Activated CD4-positive, alpha-beta T cell treated with anti-CD3 and anti-CD28 coated beads, Interleukin-2, amount 50 U/mL, for 4 hours (primary cell): ENCODE measurements at regions not wholly inside any gene's neighbourhood (a gene's known extent, or its start where the extent isn't known, plus 50 kb on each side); places are given as distances from the start of the nearest gene placed in this dataset.

Experiments
- DNase-seq, 2 experiments: peaks; one replicate each; pipeline ENCODE4 v3.0.0-alpha.2; 2020

DNA sequence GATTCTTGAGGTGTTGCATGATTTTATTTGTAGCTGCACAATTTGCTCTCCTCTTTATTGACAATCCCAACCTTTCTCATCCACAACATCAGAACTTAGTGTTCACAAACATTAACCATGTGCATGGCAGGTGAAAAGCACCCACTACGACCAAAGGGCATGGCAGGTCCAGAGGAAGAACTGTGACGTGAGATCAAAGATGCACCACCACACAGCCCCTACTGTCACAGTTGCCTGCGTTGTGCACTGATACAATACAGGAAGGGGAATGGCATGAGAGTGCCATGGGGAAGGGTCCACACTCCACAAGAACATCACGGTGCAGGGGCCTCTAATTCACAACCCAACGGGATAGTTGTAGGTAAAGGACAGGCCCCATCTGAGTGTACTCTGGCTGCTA, 217.1 kb upstream of the PFKP start:
- no peak for DNase-seq

DNA sequence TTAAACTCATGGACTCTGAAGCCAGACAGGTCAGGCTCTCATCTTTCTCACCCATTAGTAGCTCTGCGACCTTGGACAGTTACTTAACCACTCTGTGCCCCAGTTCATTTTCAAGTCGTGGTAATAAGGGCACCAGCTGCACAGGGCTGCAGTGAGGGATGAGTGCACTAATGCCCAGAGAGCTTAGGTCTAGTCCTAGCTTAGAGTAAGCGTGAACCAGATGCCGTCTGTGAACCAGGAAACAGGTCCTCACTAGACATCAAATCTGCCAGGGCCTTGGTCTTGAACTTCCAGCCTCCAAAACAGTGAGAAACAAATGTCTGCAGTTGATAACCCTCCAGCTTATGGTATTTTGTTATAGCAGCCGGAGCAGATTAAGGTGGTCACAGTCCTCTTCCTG, 222.4 kb upstream of the PFKP start:
- DNase-seq: no peak

DNA sequence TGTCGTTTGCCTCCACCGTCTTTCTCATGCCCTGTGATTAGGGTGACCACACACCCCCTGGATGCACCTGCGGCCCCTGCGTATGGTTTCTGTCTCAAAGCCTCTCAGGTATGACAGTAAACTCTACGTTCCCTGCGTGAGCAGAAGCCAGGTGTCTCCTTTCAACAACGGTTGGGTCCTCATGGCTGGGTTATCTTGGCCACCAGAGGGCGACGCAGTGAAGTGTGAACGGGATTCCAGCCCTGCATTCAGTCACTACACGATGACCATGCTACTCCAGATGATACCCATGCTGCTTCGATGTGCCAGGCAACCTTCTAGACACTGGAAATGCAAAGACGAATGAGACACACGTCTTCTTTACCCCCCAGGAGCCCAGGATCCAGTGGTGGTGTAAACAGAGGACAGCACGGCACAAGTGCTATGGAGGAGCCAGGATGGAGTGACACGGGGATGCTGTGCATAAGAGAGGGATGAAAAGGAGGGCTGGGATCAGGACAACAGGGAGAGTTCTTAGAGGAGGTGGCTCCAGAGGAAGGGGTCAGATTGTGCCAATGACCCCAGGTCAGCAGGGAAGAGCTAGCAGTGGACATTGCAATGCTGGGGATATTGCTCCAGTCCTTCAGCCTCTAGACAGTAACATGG, 228.1 kb upstream of the PFKP start:
- DNase-seq: no peak

DNA sequence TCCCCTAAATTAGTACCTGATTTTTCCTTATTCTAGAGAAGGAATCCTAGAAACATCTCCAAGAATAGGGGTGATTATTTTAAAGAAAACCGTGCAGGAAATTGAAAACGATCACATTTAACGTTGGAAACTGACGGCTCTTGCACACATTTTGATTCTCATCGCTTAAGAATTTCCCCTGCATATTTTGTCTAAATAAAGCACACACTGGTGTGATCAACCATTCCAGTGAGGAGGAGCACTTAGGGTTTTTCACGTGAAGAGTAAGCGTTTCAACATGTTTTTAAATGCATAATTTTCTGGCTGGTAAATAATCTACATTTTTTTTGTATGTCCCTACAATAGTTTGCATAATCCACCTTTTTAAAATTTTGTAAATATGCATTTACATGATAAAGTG, 229.7 kb upstream of the PFKP start:
- DNase-seq: no peak

DNA sequence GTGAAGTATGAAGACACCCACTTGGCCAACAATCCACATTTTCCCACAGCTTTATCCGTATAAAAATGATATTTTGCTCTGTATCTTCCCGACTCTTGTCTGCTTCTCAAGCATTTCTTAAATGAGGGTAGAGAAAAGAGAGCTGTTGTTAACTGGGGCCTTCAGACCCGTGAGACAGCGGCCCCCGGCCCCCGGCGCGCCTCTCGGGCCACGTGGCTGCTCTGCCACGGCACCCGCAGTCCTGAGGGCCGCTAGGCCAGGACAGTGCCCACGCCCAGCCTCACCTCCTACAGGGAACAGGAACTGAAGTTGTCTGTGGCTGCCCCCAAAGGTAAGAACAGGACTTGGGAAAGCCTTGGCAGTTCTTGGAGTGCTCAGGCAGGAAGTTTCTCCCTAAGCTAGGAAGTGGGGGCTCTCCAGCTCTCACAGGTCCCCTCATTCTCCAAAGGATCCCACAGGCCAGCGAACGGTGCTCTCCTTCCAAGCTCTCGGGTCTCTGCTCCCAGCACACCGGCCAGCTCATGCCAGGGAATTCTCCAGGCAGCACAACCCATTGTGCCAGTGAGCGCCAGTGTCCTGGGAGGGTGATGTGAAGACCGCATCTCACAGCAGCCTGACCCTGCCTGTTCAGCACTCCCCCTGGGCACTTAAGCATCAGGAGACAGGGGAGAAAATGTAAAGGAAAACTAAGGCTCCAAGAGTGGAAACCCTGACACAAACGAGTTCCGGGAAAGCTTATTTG, 230.3 kb upstream of the PFKP start:
- DNase-seq: no peak

DNA sequence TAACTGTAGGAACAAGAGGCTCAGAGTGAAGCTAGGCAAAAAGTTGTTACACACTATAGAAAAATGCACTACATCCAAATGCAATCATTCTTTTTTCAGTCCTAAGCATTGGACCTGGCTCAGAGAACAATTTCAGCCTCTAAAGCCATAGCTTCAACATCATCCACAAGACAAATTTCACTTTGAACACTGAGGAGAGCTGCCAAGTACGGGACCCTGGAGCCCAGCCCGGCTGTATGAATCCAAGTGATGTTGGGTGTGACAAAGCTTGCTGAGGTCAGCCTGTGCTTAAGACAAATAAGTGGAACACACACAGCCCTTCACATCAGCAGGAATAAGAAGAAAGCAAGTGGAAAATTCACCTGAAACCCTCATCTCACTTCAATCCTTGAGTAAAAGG, 233.1 kb upstream of the PFKP start:
- DNase-seq: no peak

DNA sequence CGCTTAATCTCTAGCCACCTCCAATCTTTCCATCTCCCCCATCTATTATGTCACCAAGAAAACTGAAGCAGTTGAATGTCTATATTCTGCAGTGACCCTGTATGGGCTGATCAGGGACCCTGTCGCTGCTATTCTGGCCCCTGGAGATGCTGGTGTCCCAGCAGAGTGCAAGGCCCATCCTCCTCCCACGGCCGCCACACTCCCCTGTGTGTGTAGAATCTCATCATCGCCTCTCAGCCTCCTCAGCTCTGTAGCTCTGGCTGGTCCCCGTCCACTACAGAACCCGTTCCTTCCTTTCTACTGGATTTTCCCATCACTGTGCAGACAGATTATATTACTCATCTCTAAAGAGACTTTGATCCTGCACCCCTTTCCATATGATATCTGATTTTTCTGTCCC, 235.8 kb upstream of the PFKP start:
- no peak for DNase-seq

DNA sequence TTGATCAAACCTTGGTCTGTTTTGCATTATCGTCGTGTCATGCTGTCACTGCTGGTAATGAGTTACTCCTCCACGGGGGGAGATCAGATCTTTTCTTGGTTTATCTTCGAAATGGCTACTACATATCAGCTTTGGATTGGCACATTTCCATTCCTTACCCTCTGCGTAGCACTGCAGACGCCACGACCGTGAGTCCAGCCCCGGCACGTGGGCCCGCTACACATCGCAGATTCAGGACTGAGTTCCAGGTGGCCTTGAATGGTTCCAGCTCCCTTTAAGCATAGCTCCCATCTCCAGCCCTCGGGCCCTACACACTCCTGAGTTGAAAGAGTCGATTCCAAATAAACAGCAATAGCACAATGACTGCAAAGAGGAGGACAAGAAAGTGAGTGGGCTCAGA, 238.6 kb upstream of the PFKP start:
- DNase-seq: no peak

DNA sequence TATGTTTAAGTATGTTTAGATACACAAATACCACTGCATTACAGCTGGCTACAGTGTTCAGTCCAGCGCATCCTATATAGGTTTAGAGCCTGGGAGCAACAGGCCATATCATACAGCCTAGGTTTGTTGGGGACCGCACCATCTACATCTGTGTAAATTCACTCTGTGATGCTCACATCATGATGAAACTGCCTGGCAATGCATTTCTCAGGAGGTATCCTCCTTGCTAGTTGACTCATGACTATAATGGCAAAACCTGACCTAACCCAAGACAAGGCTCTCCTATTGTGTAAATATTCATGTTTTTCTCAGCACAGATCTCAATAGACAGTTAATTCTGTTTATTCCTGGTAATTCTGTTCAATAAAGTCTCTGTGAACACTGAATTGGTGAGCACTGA, 240.7 kb upstream of the PFKP start:
- no peak for DNase-seq

DNA sequence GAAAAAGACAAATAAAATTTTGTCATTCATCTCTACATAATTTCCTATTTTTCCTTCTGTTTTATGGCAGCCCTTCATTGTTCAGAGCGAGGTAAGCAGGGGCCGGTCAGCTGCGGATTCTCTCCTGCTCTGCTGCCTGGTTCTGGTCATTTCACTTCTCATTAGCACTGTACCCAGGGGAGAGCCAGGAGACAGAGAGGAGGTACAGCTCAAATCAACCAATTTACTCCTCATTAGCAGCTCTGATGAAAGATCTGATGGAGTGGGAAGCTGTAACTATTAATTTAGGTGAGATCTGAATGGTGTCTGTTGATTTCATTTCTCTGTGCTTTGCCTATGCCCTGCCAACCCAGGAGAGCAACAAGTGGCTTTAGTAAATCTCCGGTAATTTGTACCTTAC, 241.5 kb upstream of the PFKP start:
- DNase-seq: no peak

DNA sequence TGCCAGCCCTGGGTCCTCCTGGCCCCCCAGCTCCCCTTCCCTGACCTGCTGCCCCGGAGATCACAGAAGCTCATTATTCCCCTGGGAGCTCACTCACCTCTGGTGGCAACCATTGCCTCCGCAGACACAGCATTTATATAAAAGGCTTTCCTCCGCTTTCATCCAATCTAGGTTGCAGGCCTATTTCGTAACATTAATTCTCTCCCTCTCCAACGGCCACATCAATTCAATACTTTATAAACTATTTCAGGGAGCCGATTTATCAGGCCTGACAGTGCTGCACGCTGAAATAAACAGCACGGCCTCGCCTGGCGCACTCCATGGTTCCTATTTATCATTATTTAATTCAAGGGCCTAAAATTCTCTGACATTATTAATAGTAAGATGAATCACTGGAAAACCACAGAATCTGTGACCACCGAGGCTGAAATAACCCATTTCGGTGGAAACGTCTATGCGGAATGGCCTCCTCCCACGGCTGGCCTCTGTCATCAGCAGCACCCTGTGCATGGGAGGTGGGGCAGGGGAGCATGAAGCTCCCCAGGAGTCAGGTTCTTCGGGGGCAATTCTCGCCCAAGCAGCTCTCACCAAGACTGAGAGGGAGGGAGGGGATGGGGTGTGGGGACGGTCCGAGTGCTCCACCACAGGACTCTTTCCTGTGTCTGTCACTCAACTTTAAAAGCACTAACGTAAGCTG, 249.3 kb upstream of the PFKP start:
- DNase-seq: no peak

DNA sequence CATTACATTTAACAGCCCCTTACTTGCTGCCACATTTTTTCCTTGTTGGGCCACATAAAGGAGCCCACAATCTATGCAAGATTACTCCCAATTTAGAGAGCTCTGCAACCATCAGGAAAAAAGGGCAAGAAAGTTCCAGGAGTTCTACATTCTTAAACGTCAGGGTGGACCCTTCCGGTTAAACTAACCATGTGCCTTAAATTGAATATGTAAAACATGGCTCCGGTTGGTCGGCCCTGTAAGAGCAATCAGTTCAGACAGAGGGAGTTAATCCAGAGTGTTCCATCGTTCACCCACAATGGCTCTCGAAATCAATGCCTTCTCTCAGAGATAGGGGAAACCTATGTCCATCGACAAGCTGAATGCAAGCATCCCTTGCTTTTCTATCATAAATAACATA, 253.7 kb upstream of the PFKP start:
- no peak for DNase-seq

DNA sequence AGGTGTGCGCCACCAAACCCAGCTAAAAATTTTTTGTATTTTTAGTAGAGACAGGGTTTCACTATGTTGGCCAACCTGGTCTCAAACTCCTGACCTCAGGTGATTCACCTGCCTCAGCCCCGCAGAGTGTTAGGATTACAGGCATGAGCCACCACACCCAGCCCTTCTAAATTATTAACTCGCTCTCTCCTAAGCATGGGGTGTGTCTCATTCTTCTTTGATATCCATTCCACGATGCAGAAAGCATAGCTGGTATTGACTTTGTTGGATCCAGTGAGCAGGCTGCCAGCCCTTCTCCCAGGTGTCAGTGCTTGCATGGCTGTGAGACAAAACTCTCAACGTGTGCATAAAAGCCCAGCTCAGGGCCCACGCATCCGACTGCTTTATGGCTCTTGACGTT, 254.1 kb upstream of the PFKP start:
- no peak for DNase-seq

DNA sequence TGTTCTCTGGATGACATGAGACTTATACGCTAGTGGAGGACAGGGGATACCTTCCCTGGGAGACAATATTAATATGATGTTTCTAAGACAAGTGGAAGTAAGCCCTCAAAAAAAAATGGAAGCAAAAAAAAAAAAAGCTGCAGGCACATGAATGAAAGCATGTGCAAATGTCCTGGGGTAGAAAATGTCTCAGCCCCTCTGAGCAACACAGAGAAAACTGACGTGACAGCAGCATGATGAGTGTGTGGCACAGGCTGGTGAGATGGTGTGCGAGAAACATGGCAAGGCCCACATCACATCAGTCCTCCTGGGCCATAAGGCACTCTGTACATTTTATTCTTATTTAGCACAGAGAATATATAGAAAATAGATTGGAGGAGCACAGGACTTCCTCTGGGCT, 254.7 kb upstream of the PFKP start:
- DNase-seq: no peak

DNA sequence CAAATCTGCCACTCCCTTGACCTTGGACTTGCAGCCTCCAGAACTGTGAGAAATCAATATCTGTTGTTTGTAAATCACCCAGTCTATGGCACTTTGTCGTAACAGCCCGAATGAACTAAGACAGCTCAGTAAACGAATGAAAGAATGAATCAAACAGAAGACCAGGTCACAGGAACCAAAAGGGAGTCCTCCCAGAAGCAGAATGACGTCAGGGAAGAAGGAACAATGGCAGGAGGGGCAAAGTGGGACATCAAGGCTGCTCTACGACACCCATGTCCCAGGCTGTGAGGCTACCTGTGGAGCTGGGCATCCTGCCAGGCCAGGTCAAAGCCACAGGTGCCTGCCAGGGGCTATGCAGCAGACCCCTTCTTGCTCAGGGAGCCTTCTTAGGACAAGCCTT, 267.2 kb upstream of the PFKP start:
- no peak for DNase-seq

DNA sequence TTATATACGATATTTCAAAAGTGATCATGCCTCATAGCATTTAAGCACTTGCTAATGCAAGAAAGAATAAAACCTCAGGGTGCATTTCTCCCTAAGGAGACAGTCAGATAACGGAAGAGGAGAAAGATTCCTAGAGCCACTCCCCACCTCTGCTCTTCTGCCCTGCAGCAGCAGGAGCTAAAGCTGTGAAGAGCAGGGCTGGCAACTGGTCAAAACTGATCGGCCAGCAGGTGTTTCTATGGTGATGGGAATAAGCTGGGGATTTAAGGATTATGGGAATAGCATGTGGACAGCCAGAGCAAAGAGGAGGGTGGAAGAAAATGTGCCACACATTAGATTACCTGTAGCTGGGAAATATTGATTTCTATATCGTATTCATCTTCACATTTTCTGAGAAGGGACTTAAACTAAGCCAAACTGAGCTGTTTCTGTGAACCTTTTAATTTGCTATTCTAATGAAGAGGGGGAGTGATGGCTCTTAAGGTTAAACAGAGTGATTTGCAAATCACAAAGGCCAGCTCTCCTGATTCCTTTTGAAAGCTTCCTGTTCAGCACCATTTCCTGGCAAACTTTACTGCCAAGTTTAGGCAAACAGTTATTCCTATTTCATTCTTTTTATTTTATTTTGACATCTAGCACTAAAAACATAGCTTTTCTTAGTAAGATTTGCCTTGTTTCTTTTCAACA, 268.9 kb upstream of the PFKP start:
- DNase-seq: no peak

DNA sequence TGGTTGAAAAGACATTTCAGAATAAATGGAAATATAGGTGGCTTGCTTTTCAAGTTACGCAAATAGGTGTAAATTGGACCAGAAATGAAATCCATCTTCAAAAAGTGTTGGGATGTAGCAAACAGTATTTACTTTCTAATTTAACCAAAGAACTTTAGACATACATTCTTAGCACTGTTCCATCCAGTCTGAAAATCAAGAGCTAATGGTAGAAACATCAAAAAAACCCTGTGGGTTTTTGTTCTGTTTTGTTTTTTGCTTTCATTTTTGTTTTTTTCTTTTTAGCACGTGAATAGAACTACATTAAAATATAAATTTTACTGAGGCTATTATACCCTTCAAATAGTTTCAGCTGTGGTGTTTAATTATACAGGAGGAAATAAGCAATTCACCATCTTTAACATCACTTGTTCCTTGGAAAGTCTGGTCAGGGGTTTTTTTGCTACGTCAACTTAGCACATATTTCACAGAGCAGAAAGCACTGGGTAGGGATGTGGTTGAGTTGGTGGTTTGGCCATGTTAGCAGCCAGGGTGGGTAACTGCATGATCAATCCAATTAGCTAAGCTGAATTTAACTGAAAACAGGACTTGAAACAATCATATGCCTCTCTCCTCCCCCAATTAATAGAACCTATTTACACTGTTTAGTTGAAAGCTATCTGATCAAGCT, 275.4 kb upstream of the PFKP start:
- DNase-seq: no peak

DNA sequence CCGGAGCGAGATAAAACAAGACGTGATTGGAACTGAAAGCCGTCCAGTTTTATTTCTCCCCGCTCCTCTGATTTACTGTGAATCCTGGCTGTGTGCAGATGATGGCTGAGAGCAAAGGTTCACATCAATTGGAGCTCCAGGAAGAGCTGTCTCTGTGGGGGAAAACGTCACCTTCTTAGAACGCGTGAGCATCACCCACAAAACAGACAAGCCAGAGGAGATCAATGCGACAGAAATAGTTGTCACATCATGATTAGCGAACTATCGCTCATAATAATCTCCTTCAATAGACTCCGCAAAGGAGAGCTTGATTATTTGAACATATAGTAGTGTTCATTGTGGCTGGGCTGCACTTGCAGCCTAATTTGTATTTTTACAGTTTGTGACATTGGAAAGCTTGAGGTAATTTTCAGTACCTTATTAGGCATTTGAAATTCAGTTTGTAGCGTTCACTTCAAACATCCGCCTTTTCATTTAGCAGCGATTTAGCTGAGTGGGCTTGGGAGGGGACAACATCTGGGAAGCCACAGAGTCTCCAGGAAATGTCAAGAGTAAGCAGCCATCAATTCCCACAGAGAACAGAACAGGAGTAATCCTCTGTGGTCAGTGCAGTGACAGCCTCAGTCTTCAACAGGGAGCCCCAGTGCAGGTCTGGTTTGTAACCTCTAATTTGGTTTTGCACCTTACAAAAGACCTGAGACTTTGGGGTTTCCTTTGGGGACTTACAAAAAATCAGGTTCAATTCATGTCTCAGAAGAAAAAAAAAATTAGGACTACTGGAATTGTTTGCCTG, 276.8 kb upstream of the PFKP start:
- DNase-seq: no peak

DNA sequence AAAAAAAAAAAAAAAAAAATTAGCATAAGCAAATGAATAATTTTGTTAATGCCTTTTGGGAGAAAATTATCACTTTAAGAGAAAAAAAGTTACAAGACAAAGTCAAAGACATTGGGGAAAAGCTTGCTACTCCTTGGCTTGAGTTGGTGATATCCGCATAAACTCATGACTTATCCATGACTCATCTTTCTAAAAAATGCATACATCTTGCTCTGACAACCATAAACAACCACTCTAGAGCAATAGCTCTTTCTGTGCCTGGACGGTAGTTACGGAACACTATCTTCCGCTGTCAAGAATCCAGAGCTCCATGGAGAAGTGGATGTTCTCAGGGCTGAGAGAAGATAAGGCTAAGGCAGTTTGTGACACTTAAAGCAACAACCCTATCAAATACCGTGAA, 281.1 kb upstream of the PFKP start:
- no peak for DNase-seq

DNA sequence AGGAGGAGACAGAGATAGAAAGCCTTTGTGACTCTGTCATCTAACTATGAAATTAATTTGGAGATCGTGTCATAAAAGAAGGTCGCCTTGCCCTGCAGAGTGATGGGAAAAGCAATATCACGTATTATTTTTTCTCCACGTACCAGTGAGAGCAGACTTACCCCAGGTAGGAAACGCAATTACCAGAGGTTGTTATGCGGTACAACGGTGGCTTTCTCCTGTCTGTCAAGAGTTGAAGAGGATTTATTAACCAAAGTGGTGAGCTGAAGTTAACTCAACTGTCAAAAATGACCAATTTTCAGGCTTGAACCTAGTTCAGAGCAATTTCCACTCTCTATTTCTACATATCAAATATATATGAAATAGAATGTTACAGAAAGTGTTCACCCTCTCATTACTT, 282.6 kb upstream of the PFKP start:
- DNase-seq: no peak

DNA sequence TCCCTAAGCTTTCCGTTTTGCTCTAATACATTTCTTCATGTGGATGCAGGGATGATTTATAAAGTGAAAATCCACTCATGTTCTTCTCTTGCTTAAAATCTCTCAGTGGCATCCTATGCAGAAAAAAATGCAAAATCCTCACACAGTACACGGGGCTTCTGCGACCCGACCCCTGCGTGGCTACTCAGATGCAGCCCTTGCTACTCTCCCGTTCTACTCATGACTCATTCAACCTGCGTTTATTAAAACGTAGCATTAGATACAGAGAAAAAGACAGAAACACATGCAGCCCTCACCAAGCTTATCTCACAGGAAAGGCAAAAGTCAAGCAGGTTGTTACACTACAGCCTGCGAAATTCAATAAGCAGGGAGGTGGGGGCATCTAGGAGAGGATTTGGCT, 284.4 kb upstream of the PFKP start:
- DNase-seq: no peak

DNA sequence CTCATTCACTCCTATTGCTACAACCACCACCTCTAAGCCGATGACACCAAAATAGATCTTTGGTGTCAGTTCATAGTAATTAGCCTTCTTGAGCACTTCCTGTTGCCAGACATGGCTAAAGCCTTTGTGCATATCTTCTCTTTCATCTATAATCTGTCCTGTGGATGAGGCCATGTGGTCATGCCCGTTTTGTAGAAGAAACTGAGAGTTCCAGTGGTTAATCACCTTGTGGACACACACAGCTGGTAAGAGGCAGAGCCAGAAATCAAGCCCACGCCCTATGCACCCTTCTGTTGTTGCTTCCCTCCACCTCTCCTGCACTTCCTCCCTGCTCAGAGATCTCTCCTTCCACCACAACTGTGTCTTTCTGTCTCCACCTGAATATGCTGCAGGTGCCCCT, 285.1 kb upstream of the PFKP start:
- no peak for DNase-seq
